ENCODE measurements at regions not wholly inside any gene's neighbourhood (a gene's known extent, or its start where the extent isn't known, plus 50 kb on each side); places are given as distances from the start of the nearest gene placed in this dataset.

DNA sequence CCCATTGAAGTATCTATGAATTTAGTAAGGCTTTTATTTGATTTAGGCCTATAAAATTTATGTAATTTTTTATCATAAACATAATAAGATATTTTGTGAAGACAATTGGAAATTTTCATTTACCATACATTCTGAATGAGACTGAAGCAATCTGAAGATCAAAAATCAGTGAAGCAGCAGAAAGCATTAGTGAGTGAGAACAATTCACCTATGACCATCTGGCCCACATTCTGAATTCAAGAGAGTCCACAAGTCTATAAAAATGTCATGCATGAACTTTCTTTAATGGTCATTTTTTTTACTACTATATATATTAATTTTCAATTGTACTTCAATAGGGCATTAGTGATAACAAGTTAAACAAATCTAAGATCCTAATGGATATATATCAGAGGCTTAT is 1026.6 kb upstream of the MAP3K7 start:
- no peak for TF ChIP-seq POLR2A (IDR thresholded peaks at IDR 0.05)
- TF ChIP-seq CTCF (IDR thresholded peaks at IDR 0.05): no peak

Measured in upper lobe of left lung (tissue), 4 donors.